Esophagus muscularis mucosa (tissue), 4 donors: ENCODE measurements at regions not wholly inside any gene's neighbourhood (a gene's known extent, or its start where the extent isn't known, plus 50 kb on each side); places are given as distances from the start of the nearest gene placed in this dataset.

Source experiments
- DNase-seq: peaks from one replicate; pipeline ENCODE4 v3.0.0-alpha.2; 2017; ENCODE audit errors: extremely low spot score
- H3K27ac ChIP-seq, 4 donors: fragments of 200-600 bp; sonication (generic); replicated peaks in 1 of 4; 1 replicate in 3 of 4; 2 replicates in 1 of 4; pipeline ENCODE4 v1.5.1; 2016 to 2019; ENCODE audit warnings: mild to moderate bottlenecking in 1 of 4
- H3K27me3 ChIP-seq, 4 donors: fragments of 200-600 bp; sonication (generic); one replicate each; pipeline versions ENCODE4 v1.5.1 to v1.6.0; 2016 to 2019
- H3K36me3 ChIP-seq, 4 donors: fragments of 200-600 bp; sonication (generic); one replicate each; pipeline ENCODE4 v1.5.1; 2016 to 2019
- H3K4me1 ChIP-seq, 4 donors: fragments of 200-600 bp; sonication (generic); one replicate each; pipeline ENCODE4 v1.5.1; 2016 to 2019
- H3K4me3 ChIP-seq, 4 donors: fragments of 200-600 bp; sonication (generic); 1 replicate in 2 of 4; 2 replicates in 2 of 4; pipeline ENCODE4 v1.5.1; 2016 to 2019; ENCODE audit warnings: mild to moderate bottlenecking in 4 of 4, moderate library complexity in 1 of 4
- H3K9me3 ChIP-seq, 4 donors: fragments of 200-600 bp; sonication (generic); 1 replicate in 3 of 4; 2 replicates in 1 of 4; pipeline ENCODE4 v1.5.1; 2016 to 2019
- CTCF ChIP-seq, 3 experiments: fragments of 200-600 bp in 2 of 3; fragments of 450-650 bp in 1 of 3; sonication (generic) in 2 of 3; IDR thresholded peaks; one replicate each; pipeline ENCODE4 v1.5.1; 2017 to 2019; ENCODE audit warnings: antibody characterized with exemption in 3 of 3, mild to moderate bottlenecking in 2 of 3, moderate library complexity in 1 of 3
- EP300 ChIP-seq: sonication (generic); formaldehyde crosslinking; IDR thresholded peaks from one replicate; pipeline ENCODE4 v1.6.1; 2017; ENCODE audit warnings: antibody characterized with exemption
- POLR2A ChIP-seq: fragments of 450-650 bp; IDR thresholded peaks from one replicate; pipeline ENCODE4 v1.6.1; 2017; ENCODE audit warnings: antibody characterized with exemption, moderate library complexity, mild to moderate bottlenecking, low read depth
- POLR2AphosphoS5 ChIP-seq, 2 donors: sonication (generic); formaldehyde crosslinking; IDR thresholded peaks; one replicate each; pipeline ENCODE4 v1.6.1; 2017; ENCODE audit warnings: antibody characterized with exemption in 2 of 2
- WGBS: methylation state at CpG from one replicate; pipeline ENCODE4 v1.1.5; 2018; 5-methylcytosine and 5-hydroxymethylcytosine counted together
- intact Hi-C: fragments of 100-400 bp; cut with DNase I; formaldehyde crosslinking; loops from one replicate; pipeline ENCODE4 v1.15.1; 2023

GRCh38 chr12:13735734-13736133 is 245.7 kb downstream of the GRIN2B start:
- no peak for DNase-seq
- Histone ChIP-seq H3K27me3 (no peaks in the 10 kb centered on the region), H3K27ac (no peak overlapping the region), H3K36me3 (no peaks in the 10 kb centered on the region), H3K4me3 (no peak overlapping the region), H3K4me1 (peaks cover 0 to 3% (median 0%) of the 10 kb centered on the region in 4 donors), H3K9me3 (no peaks in the 10 kb centered on the region)
- no peak for TF ChIP-seq EP300
- TF ChIP-seq CTCF (IDR thresholded peaks at IDR 0.05): no peak
- TF ChIP-seq POLR2AphosphoS5 (IDR thresholded peaks at IDR 0.05): no peak
- no peak for TF ChIP-seq POLR2A
- 80% methylated on average over 5 of the region's 5 CpGs for WGBS
- intact Hi-C loops: loop anchor here (10.0 kb wide), 1 partner anchor 429 kb away; no protein-coding TSS in a partner anchor

GRCh38 chr12:13734584-13735152 is 246.7 kb downstream of the GRIN2B start:
- no peaks in the 10 kb centered on the region for H3K9me3 ChIP-seq
- H3K36me3 ChIP-seq: no peaks in the 10 kb centered on the region
- DNase-seq: no peak
- WGBS: 76% methylated on average over 2 of the region's 2 CpGs
- H3K27me3 ChIP-seq: no peaks in the 10 kb centered on the region
- intact Hi-C loops: loop anchor here (10.0 kb wide), 1 partner anchor 430 kb away; no protein-coding TSS in a partner anchor
- peaks cover 0 to under 1% (median 0%) of the 10 kb centered on the region in 4 donors for H3K4me1 ChIP-seq
- H3K27ac ChIP-seq: no peak overlapping the region
- H3K4me3 ChIP-seq: no peak overlapping the region
- TF ChIP-seq CTCF (IDR thresholded peaks at IDR 0.05): no peak
- TF ChIP-seq POLR2AphosphoS5 (IDR thresholded peaks at IDR 0.05): no peak
- no peak for TF ChIP-seq POLR2A
- TF ChIP-seq EP300: no peak

DNA sequence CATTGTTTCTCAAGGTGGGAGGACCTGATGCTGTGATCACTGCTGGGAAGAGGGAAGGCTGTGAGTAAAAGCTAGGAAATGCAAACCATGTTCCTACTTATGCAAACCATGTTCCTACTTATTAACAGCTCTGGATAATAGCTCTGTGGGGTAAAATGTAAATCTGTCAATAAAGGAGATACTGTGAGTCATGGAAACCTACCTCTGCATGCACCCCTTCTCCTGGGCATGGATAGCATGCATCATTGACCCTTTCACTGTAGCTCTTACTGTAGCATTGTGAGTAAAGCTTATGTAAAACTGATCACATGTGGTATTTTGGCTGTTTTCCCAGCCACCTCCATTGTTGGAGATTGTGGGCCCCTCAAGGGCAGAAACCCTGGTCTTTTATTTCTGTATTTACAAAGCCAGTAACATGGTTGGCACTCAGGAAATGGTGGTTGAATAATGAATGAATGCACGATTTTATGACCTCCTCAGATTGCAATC is 253.7 kb downstream of the GRIN2B start:
- intact Hi-C loops: no loop called here
- no peak overlapping the region for H3K27ac ChIP-seq
- no peaks in the 10 kb centered on the region for H3K4me1 ChIP-seq
- WGBS: 33% methylated on average over 1 of the region's 1 CpG
- DNase-seq: peak; percentile 42
- no peaks in the 10 kb centered on the region for H3K9me3 ChIP-seq
- TF ChIP-seq EP300 (no peak), CTCF (IDR thresholded peaks at IDR 0.05) (no peak)
- no peaks in the 10 kb centered on the region for H3K27me3 ChIP-seq
- H3K4me3 ChIP-seq: no peak overlapping the region
- no peaks in the 10 kb centered on the region for H3K36me3 ChIP-seq

- WGBS: 79% methylated on average over 1 of the region's 1 CpG
- no peaks in the 10 kb centered on the region for H3K9me3 ChIP-seq
- TF ChIP-seq EP300: no peak
- TF ChIP-seq POLR2AphosphoS5 (IDR thresholded peaks at IDR 0.05): no peak
- TF ChIP-seq POLR2A: no peak
- no peak for TF ChIP-seq CTCF (IDR thresholded peaks at IDR 0.05)
- no peak for DNase-seq
- no peaks in the 10 kb centered on the region for H3K27me3 ChIP-seq
- H3K36me3 ChIP-seq: no peaks in the 10 kb centered on the region
- H3K4me3 ChIP-seq: no peak overlapping the region
- no peaks in the 10 kb centered on the region for H3K4me1 ChIP-seq
- no peak overlapping the region for H3K27ac ChIP-seq
- intact Hi-C loops: no loop called here
These were observed 256.4 kb downstream of the GRIN2B start for GRCh38 chr12:13725049-13725448.

GRCh38 chr12:13724136-13724535 is 257.3 kb downstream of the GRIN2B start:
- Histone ChIP-seq H3K9me3 (no peaks in the 10 kb centered on the region), H3K27ac (no peak overlapping the region), H3K36me3 (no peaks in the 10 kb centered on the region), H3K27me3 (no peaks in the 10 kb centered on the region), H3K4me1 (no peaks in the 10 kb centered on the region), H3K4me3 (no peak overlapping the region)
- intact Hi-C loops: no loop called here
- peak; percentile 55 for DNase-seq
- WGBS: 71% methylated on average over 1 of the region's 1 CpG
- TF ChIP-seq CTCF (IDR thresholded peaks at IDR 0.05) (no peak), POLR2AphosphoS5 (IDR thresholded peaks at IDR 0.05) (no peak), POLR2A (no peak), EP300 (no peak)
